ENCODE measurements at regions not wholly inside any gene's neighbourhood (a gene's known extent, or its start where the extent isn't known, plus 50 kb on each side); places are given as distances from the start of the nearest gene placed in this dataset.
"Not testable (repeated sequence)": the region's sequence is repeated elsewhere in the genome, so short reads cannot be mapped to it uniquely, and the experiment has no call there.

GRCh38 chr11:134840945-134841344, 428.9 kb upstream of the B3GAT1 start:
- no peaks in the 10 kb centered on the region for H3K4me1 Mint-ChIP-seq
- no peak overlapping the region for H3K27ac Mint-ChIP-seq
- no peaks in the 10 kb centered on the region for H3K9me3 Mint-ChIP-seq
- H3K36me3 Mint-ChIP-seq: no peaks in the 10 kb centered on the region
- H3K27me3 Mint-ChIP-seq: peaks cover 34% of the 10 kb centered on the region
- no peak for DNase-seq
- H3K4me3 Mint-ChIP-seq: no peak overlapping the region

GRCh38 chr11:134840165-134840564, 428.1 kb upstream of the B3GAT1 start:
- H3K9me3 Mint-ChIP-seq, H3K4me3 Mint-ChIP-seq, H3K27ac Mint-ChIP-seq, H3K36me3 Mint-ChIP-seq, H3K4me1 Mint-ChIP-seq, DNase-seq: not testable (repeated sequence)
- H3K27me3 Mint-ChIP-seq: peaks cover 32% of the 10 kb centered on the region

GRCh38 chr11:134838708-134839107, 426.7 kb upstream of the B3GAT1 start:
- H3K4me3 Mint-ChIP-seq: no peak overlapping the region
- H3K4me1 Mint-ChIP-seq: no peaks in the 10 kb centered on the region
- DNase-seq: no peak
- H3K9me3 Mint-ChIP-seq: no peaks in the 10 kb centered on the region
- no peak overlapping the region for H3K27ac Mint-ChIP-seq
- no peaks in the 10 kb centered on the region for H3K36me3 Mint-ChIP-seq
- peaks cover 24% of the 10 kb centered on the region for H3K27me3 Mint-ChIP-seq

DNA sequence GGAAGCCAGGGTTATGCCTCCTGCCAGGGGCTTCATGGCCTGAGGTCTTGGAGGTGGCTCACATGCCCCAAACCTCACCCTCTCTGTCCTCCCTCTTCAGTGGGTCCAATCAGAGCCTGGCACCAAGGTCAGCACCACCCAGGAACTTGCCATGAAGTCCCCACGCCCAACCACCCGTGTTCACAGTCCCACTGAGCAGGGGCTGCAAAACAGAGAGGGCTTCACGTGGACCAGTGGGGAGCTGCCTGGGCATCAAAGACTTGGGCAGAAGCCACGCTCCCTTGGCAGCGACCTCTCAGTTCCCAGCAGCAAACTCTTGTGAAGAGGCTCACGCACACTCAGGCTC, 425.8 kb upstream of the B3GAT1 start:
- Mint-ChIP-seq H3K36me3 (no peaks in the 10 kb centered on the region), H3K27me3 (peaks cover 15% of the 10 kb centered on the region), H3K4me1 (no peaks in the 10 kb centered on the region), H3K9me3 (peaks cover under 1% of the 10 kb centered on the region), H3K4me3 (no peak overlapping the region), H3K27ac (no peak overlapping the region)
- DNase-seq: no peak

DNA sequence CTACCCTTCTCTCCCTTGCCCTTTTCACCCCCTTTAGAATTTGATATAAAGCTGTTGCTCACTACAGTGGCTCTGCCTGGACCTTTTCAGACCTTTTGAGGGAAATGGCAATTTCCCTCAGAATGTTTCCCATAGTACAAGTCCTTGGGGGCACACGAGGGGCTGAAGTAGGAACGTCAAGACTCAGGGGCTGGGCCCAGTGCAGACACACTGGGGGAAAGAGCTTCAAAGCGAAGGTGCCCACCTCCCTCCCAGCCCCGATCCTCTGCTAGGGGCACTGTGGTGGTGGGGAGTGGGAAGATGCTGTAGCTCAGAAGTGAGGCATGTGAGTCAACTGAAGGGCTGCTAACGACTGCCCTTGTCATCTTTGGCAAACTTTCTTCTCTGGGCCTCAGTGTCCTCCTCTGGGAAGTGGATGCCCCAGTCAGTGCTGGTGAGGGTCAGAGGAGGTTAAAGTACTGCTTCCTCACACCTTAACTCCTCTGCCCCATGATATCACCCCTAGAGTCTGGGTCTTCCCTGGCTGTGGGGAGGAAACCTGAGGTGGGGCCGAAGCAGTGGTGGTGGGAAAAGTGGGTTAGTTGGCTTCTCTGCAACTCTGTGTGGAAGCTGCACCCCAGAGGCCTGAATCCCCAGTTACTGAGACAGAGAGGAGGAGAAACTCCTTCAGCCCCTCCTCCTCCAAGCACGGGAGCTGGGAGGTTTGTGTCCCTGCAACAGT, 425.3 kb upstream of the B3GAT1 start:
- H3K36me3 Mint-ChIP-seq: no peaks in the 10 kb centered on the region
- H3K4me3 Mint-ChIP-seq: no peak overlapping the region
- DNase-seq: no peak
- peaks cover 10% of the 10 kb centered on the region for H3K27me3 Mint-ChIP-seq
- H3K4me1 Mint-ChIP-seq: no peaks in the 10 kb centered on the region
- no peak overlapping the region for H3K27ac Mint-ChIP-seq
- peaks cover 3% of the 10 kb centered on the region for H3K9me3 Mint-ChIP-seq

- Mint-ChIP-seq H3K4me3 (no peak overlapping the region), H3K36me3 (no peaks in the 10 kb centered on the region), H3K27ac (no peak overlapping the region), H3K4me1 (no peaks in the 10 kb centered on the region), H3K27me3 (peaks cover 10% of the 10 kb centered on the region), H3K9me3 (peaks cover 3% of the 10 kb centered on the region)
- no peak for DNase-seq
Measured at GRCh38 chr11:134836561-134836960, 424.5 kb upstream of the B3GAT1 start.

- H3K9me3 Mint-ChIP-seq: peaks cover 3% of the 10 kb centered on the region
- no peak for DNase-seq
- H3K4me3 Mint-ChIP-seq: no peak overlapping the region
- no peaks in the 10 kb centered on the region for H3K4me1 Mint-ChIP-seq
- no peaks in the 10 kb centered on the region for H3K36me3 Mint-ChIP-seq
- no peak overlapping the region for H3K27ac Mint-ChIP-seq
- peaks cover 12% of the 10 kb centered on the region for H3K27me3 Mint-ChIP-seq
Measured at GRCh38 chr11:134835561-134835960, 423.5 kb upstream of the B3GAT1 start.

DNA sequence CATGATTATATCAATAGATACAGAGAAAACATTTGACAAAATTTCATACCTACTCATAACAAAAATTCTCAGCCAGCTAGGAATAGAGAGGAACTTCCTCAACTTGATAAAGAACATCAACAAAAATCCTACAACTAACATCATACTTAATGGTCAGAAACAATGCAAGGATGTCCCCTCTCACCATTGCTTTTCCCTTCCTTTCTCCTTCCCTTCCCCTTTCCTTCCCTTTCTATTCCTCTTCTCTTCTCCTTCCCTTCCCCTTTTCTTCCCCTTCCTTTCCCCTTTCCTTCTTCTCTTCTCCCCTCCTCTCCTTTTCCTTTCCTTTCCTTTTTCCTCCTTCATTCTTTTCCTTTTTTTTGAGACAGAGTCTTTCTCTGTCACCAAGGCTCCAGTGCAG, 418.3 kb upstream of the B3GAT1 start:
- DNase-seq: no peak
- Mint-ChIP-seq H3K27me3 (peaks cover 17% of the 10 kb centered on the region), H3K36me3 (no peaks in the 10 kb centered on the region), H3K9me3 (peaks cover 6% of the 10 kb centered on the region), H3K4me3 (no peak overlapping the region), H3K4me1 (no peaks in the 10 kb centered on the region), H3K27ac (no peak overlapping the region)

- DNase-seq: no peak
- Mint-ChIP-seq H3K27me3 (peaks cover 3% of the 10 kb centered on the region), H3K9me3 (no peaks in the 10 kb centered on the region), H3K4me1 (no peaks in the 10 kb centered on the region), H3K27ac (no peak overlapping the region), H3K4me3 (no peak overlapping the region), H3K36me3 (no peaks in the 10 kb centered on the region)
Measured at GRCh38 chr11:134823970-134824369, 411.9 kb upstream of the B3GAT1 start.

- Mint-ChIP-seq H3K36me3 (no peaks in the 10 kb centered on the region), H3K4me3 (no peak overlapping the region), H3K9me3 (no peaks in the 10 kb centered on the region), H3K27me3 (peaks cover 14% of the 10 kb centered on the region), H3K27ac (no peak overlapping the region), H3K4me1 (no peaks in the 10 kb centered on the region)
- no peak for DNase-seq
Measured at GRCh38 chr11:134822897-134823296, 410.9 kb upstream of the B3GAT1 start.

DNA sequence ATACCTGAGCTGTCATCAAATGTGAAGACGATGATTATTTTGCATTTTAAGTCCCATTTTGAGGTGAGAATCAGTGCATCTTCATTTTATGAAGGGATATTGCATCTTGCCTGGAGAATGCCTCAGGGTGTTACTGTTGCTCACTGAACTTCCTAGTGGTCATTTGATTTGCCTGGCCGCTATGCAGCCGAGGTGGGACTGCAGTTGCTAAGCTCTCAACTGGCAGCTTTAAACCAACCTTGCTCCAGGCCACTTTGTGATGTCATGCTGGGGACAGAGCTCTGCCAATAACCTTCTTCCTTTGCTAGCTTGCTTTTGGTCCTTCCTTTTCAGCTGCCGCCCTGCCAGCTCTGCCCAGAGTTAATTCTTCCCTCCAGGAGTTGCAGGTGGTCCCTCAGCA, 409.4 kb upstream of the B3GAT1 start:
- Mint-ChIP-seq H3K9me3 (no peaks in the 10 kb centered on the region), H3K36me3 (no peaks in the 10 kb centered on the region), H3K4me1 (no peaks in the 10 kb centered on the region), H3K27ac (no peak overlapping the region), H3K4me3 (no peak overlapping the region), H3K27me3 (peaks cover 15% of the 10 kb centered on the region)
- DNase-seq: no peak

DNA sequence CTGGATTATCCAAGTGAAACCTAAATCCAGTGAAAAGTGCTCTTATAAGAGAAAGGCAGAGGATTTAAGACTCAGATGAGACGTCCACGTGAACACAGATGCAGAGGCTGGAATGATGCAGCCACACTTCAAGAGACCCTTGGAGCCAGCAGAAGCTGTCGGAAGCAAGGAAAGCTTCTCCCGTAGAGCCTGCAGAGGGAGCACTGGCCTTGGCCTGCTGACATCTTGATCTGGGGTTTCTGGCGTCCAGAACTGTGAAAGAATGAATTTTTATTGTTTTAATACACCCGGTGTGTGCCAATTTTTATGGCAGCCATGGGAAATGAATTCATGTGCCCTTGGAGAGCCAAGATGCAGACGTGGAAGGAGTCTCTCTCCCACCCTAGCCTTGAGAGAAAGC, 407.0 kb upstream of the B3GAT1 start:
- Mint-ChIP-seq H3K4me3 (no peak overlapping the region), H3K36me3 (no peaks in the 10 kb centered on the region), H3K9me3 (no peaks in the 10 kb centered on the region), H3K27me3 (peaks cover 23% of the 10 kb centered on the region), H3K4me1 (no peaks in the 10 kb centered on the region), H3K27ac (no peak overlapping the region)
- no peak for DNase-seq

GRCh38 chr11:134818516-134818915, 406.5 kb upstream of the B3GAT1 start:
- DNase-seq: no peak
- Mint-ChIP-seq H3K4me3 (no peak overlapping the region), H3K4me1 (no peaks in the 10 kb centered on the region), H3K27me3 (peaks cover 23% of the 10 kb centered on the region), H3K36me3 (no peaks in the 10 kb centered on the region), H3K27ac (no peak overlapping the region), H3K9me3 (no peaks in the 10 kb centered on the region)

DNA sequence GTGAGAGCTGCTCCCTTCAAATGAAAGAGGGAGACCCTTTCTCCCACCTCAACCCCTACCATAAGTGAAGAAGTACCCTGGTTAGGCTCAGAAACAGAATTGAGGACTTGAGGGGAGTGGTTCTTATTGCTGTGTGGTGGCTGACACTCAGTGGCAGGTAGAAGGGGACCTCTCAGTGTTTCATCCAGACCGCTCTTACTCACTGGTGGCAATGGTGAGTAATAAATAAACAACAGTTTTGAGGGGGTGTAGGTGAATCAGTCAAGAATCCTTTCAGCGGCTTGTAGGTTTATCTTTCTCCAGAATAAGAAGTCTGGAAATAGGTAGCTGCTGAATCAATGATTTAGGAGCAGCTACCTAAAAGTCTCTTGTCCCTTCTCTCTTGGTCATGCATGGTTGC, 403.4 kb upstream of the B3GAT1 start:
- Mint-ChIP-seq H3K27ac (no peak overlapping the region), H3K27me3 (peaks cover 23% of the 10 kb centered on the region), H3K9me3 (no peaks in the 10 kb centered on the region), H3K4me3 (no peak overlapping the region), H3K36me3 (no peaks in the 10 kb centered on the region), H3K4me1 (no peaks in the 10 kb centered on the region)
- no peak for DNase-seq

DNA sequence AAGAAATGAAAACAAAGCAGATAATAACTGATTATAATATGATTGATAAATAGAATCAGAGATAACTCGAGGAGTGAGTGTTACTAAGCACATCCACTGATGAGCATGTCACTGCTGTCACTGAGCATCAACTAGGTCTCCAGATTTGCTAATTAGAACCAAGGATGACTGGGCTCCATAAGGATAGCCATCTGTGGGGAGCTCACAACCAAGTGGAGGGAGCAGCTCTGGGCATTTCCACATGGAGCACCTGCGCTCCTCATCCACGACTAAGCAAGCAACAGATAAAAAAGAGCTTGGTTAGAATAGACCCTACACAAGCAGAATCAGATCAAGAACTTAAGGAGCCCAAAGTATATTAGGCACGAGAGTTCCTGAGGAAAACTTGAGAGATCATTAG, 396.0 kb upstream of the B3GAT1 start:
- Mint-ChIP-seq H3K27me3 (peaks cover 25% of the 10 kb centered on the region), H3K9me3 (no peaks in the 10 kb centered on the region), H3K36me3 (no peaks in the 10 kb centered on the region), H3K4me3 (no peak overlapping the region), H3K4me1 (no peaks in the 10 kb centered on the region), H3K27ac (no peak overlapping the region)
- DNase-seq: no peak

DNA sequence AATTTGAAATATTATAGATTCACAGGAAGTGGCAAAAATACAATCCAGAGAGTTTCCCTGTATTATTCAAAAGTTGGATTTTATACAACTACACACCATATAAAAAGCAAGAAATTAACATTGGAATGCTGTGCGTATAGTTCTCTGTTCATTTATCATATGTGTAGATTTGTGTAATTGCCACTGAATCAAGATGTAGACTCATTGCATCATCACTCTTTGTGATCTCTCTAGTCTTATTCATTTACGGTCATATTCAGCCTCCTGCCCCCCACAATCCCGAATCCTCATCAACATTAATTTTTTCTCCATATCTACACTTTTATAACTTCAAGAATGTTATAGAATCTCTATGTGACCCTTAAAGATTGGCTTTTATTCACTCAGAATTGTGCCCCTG, 390.6 kb upstream of the B3GAT1 start:
- no peak for DNase-seq
- Mint-ChIP-seq H3K9me3 (no peaks in the 10 kb centered on the region), H3K4me3 (no peak overlapping the region), H3K27ac (no peak overlapping the region), H3K27me3 (peaks cover 40% of the 10 kb centered on the region), H3K4me1 (no peaks in the 10 kb centered on the region), H3K36me3 (no peaks in the 10 kb centered on the region)
